H9 (cell line): ENCODE measurements at regions not wholly inside any gene's neighbourhood (a gene's known extent, or its start where the extent isn't known, plus 50 kb on each side); places are given as distances from the start of the nearest gene placed in this dataset.

Experiments used
- DNase-seq: peaks from one replicate; pipeline ENCODE4 v3.0.0-alpha.2; 2017
- H2AFZ ChIP-seq: one replicate; pipeline ENCODE4 v1.6.1; 2013; ENCODE audit warnings: mild to moderate bottlenecking, low read length, control low read depth, moderate library complexity
- H2AK5ac ChIP-seq: 2 replicates; pipeline ENCODE4 v1.6.1; 2013; ENCODE audit warnings: low read length, control low read depth, mixed read lengths; ENCODE audit not compliant: insufficient read length
- H2BK120ac ChIP-seq: one replicate; pipeline ENCODE4 v1.6.1; 2013; ENCODE audit warnings: low read depth, mild to moderate bottlenecking, low read length, control low read depth, inconsistent platforms; ENCODE audit not compliant: poor library complexity, severe bottlenecking
- H2BK12ac ChIP-seq: 2 replicates; pipeline ENCODE4 v1.6.1; 2013; ENCODE audit warnings: low read length, control low read depth, mixed read lengths, low read depth; ENCODE audit not compliant: insufficient read length
- H2BK15ac ChIP-seq: 2 replicates; pipeline ENCODE4 v1.6.1; 2013; ENCODE audit warnings: low read depth, low read length, control low read depth
- H2BK20ac ChIP-seq: one replicate; pipeline ENCODE4 v1.6.1; 2013; ENCODE audit warnings: low read depth, mild to moderate bottlenecking, low read length, control low read depth, inconsistent platforms; ENCODE audit not compliant: poor library complexity, severe bottlenecking
- H2BK5ac ChIP-seq: 2 replicates; pipeline ENCODE4 v1.6.1; 2013; ENCODE audit warnings: low read length, control low read depth, mixed read lengths; ENCODE audit not compliant: insufficient read length
- H3K14ac ChIP-seq: 2 replicates; pipeline ENCODE4 v1.6.1; 2013; ENCODE audit warnings: low read length, control low read depth; ENCODE audit not compliant: insufficient read depth
- H3K18ac ChIP-seq: 2 replicates; pipeline ENCODE4 v1.6.1; 2013; ENCODE audit warnings: low read depth, mild to moderate bottlenecking, mixed read lengths, low read length, control low read depth; ENCODE audit not compliant: insufficient read length
- H3K23ac ChIP-seq: 2 replicates; pipeline ENCODE4 v1.6.1; 2013; ENCODE audit warnings: low read length, control low read depth, mixed read lengths, low read depth; ENCODE audit not compliant: insufficient read length
- H3K23me2 ChIP-seq: 2 replicates; pipeline ENCODE4 v1.6.1; 2013; ENCODE audit warnings: low read depth, mild to moderate bottlenecking, mixed read lengths, low read length, control low read depth; ENCODE audit not compliant: insufficient read length, poor library complexity, severe bottlenecking
- H3K27ac ChIP-seq: 2 replicates; pipeline ENCODE4 v1.5.1; 2013; ENCODE audit warnings: low read length, control low read depth, mixed read lengths, low read depth; ENCODE audit not compliant: insufficient read length
- H3K27me3 ChIP-seq: 2 replicates; pipeline ENCODE4 v1.6.1; 2013; ENCODE audit warnings: low read length, control low read depth, inconsistent platforms; ENCODE audit not compliant: insufficient read depth
- H3K4ac ChIP-seq: 2 replicates; pipeline ENCODE4 v1.6.1; 2013; ENCODE audit warnings: low read depth, mild to moderate bottlenecking, control low read depth, inconsistent platforms, low read length, moderate library complexity
- H3K4me1 ChIP-seq: 2 replicates; pipeline ENCODE4 v1.6.1; 2013; ENCODE audit warnings: low read length, control low read depth, inconsistent platforms; ENCODE audit not compliant: insufficient read depth
- H3K4me2 ChIP-seq: 2 replicates; pipeline ENCODE4 v1.6.1; 2013; ENCODE audit warnings: low read length, control low read depth, mixed read lengths; ENCODE audit not compliant: insufficient read length, insufficient read depth
- H3K56ac ChIP-seq: 2 replicates; pipeline ENCODE4 v1.6.1; 2013; ENCODE audit warnings: low read depth, mild to moderate bottlenecking, mixed read lengths, low read length, control low read depth; ENCODE audit not compliant: insufficient read length
- H3K79me1 ChIP-seq: 2 replicates; pipeline ENCODE4 v1.6.1; 2013; ENCODE audit warnings: low read depth, mild to moderate bottlenecking, moderate library complexity, low read length, control low read depth, inconsistent platforms; ENCODE audit not compliant: insufficient read depth, poor library complexity, severe bottlenecking
- H3K79me2 ChIP-seq: 2 replicates; pipeline ENCODE4 v1.6.1; 2013; ENCODE audit warnings: low read length, control low read depth, inconsistent platforms; ENCODE audit not compliant: insufficient read depth
- H3K9ac ChIP-seq: 2 replicates; pipeline ENCODE4 v1.6.1; 2013; ENCODE audit warnings: low read length, control low read depth, mixed read lengths; ENCODE audit not compliant: insufficient read length; ENCODE audit errors: extremely low read depth
- H3K9me3 ChIP-seq: one replicate; pipeline ENCODE4 v1.6.1; 2013; ENCODE audit warnings: low read depth, low read length, inconsistent platforms; ENCODE audit not compliant: control insufficient read depth
- H3T11ph ChIP-seq: one replicate; pipeline ENCODE4 v1.6.1; 2013; ENCODE audit warnings: mild to moderate bottlenecking, low read length, control low read depth, inconsistent platforms
- H4K20me1 ChIP-seq: one replicate; pipeline ENCODE4 v1.6.1; 2013; ENCODE audit not compliant: control insufficient read depth, insufficient read length, insufficient read depth
- H4K5ac ChIP-seq: 2 replicates; pipeline ENCODE4 v1.6.1; 2013; ENCODE audit warnings: low read depth, mild to moderate bottlenecking, mixed read lengths, low read length, control low read depth; ENCODE audit not compliant: insufficient read length
- H4K8ac ChIP-seq: replicated peaks from 2 replicates; pipeline ENCODE4 v1.6.1; 2013; ENCODE audit warnings: low read length, control low read depth, mixed read lengths, low read depth; ENCODE audit not compliant: insufficient read length
- H4K91ac ChIP-seq: 2 replicates; pipeline ENCODE4 v1.6.1; 2013; ENCODE audit warnings: low read depth, mild to moderate bottlenecking, moderate library complexity, mixed read lengths, low read length, control low read depth; ENCODE audit not compliant: insufficient read length
- H3K27ac Mint-ChIP-seq, 3 experiments: 2 replicates in 2 of 3; 3 replicates in 1 of 3; pipeline ENCODE4 v1.8.0; 2020 to 2021; ENCODE audit warnings: mixed read lengths in 3 of 3, mild to moderate bottlenecking in 1 of 3, moderate library complexity in 1 of 3
- H3K27me3 Mint-ChIP-seq: 2 replicates; pipeline ENCODE4 v1.8.0; 2021; ENCODE audit warnings: low read depth, mild to moderate bottlenecking, moderate library complexity, mixed read lengths
- H3K36me3 Mint-ChIP-seq, 3 experiments: 2 replicates in 2 of 3; 3 replicates in 1 of 3; pipeline ENCODE4 v1.8.0; 2020 to 2021; ENCODE audit warnings: low read depth in 3 of 3, mixed read lengths in 3 of 3; ENCODE audit not compliant: insufficient read depth in 1 of 3
- H3K4me1 Mint-ChIP-seq, 2 experiments: 2 replicates each; pipeline ENCODE4 v1.8.0; 2020; ENCODE audit warnings: mixed read lengths in 2 of 2
- H3K4me3 Mint-ChIP-seq, 2 experiments: 2 replicates in 1 of 2; 3 replicates in 1 of 2; pipeline ENCODE4 v1.8.0; 2020 to 2021; ENCODE audit warnings: mild to moderate bottlenecking in 2 of 2, mixed read lengths in 2 of 2, moderate library complexity in 1 of 2
- H3K9me3 Mint-ChIP-seq, 2 experiments: 2 replicates in 1 of 2; 3 replicates in 1 of 2; pipeline ENCODE4 v1.8.0; 2020; ENCODE audit warnings: mild to moderate bottlenecking in 2 of 2, mixed read lengths in 2 of 2, moderate library complexity in 1 of 2
- CTCF ChIP-seq: fragments of 200-600 bp; sonication (generic); conservative IDR thresholded peaks from 3 replicates; pipeline ENCODE4 v1.8.0; 2021; ENCODE audit warnings: antibody characterized with exemption, mild to moderate bottlenecking
- WGBS: extraction: QIAGEN DNeasy Blood & Tissue Kit; methylation state at CpG from one replicate; pipeline ENCODE4 v1.1.7; 2013; ENCODE audit warnings: missing lambda C conversion rate, low lambda C conversion rate, mixed read lengths; ENCODE audit not compliant: insufficient read length; ENCODE audit errors: extremely low coverage; 5-methylcytosine and 5-hydroxymethylcytosine counted together

GRCh38 chr15:39333393-39333792, 247.5 kb upstream of the THBS1 start:
- no peak overlapping the region for H4K8ac ChIP-seq
- no peak for DNase-seq
- WGBS: no CpG with 5 or more reads among the region's 3 CpGs
- no peak overlapping the region for H3T11ph ChIP-seq
- H2BK20ac ChIP-seq: no peak overlapping the region
- no peak overlapping the region for H2BK15ac ChIP-seq
- no peaks in the 10 kb centered on the region for H3K36me3 Mint-ChIP-seq
- H2AK5ac ChIP-seq: no peak overlapping the region
- 0 out of 4 replicates have a peak, but pooled peaks cover 0 to 3% of the 10 kb centered on the region in 2 experiments for H3K4me1 Mint-ChIP-seq
- no peaks in the 10 kb centered on the region for H3K27me3 ChIP-seq
- H3K4me2 ChIP-seq: no peak overlapping the region
- no peak overlapping the region for H3K18ac ChIP-seq
- no peaks in the 10 kb centered on the region for H3K79me1 ChIP-seq
- H3K4me1 ChIP-seq: no peaks in the 10 kb centered on the region
- no peak overlapping the region for H4K91ac ChIP-seq
- no peak overlapping the region for H2BK12ac ChIP-seq
- H3K4ac ChIP-seq: no peak overlapping the region
- H3K27ac ChIP-seq: no peak overlapping the region
- no peak overlapping the region for H2BK120ac ChIP-seq
- no peak overlapping the region for H3K56ac ChIP-seq
- H3K23me2 ChIP-seq: no peaks in the 10 kb centered on the region
- H3K27ac Mint-ChIP-seq: no peak overlapping the region
- no peak overlapping the region for H4K5ac ChIP-seq
- H2AFZ ChIP-seq: no peak overlapping the region
- H3K27me3 Mint-ChIP-seq: no peaks in the 10 kb centered on the region
- no peak overlapping the region for H3K23ac ChIP-seq
- no peak overlapping the region for H2BK5ac ChIP-seq
- no peak overlapping the region for H3K14ac ChIP-seq
- no peak for TF ChIP-seq CTCF
- H3K79me2 ChIP-seq: no peaks in the 10 kb centered on the region
- H3K9ac ChIP-seq: no peak overlapping the region
- H3K9me3 ChIP-seq: no peaks in the 10 kb centered on the region
- H3K9me3 Mint-ChIP-seq: no peaks in the 10 kb centered on the region
- no peaks in the 10 kb centered on the region for H4K20me1 ChIP-seq
- no peak overlapping the region for H3K4me3 Mint-ChIP-seq
